PC-3 (cell line): ENCODE measurements at regions not wholly inside any gene's neighbourhood (a gene's known extent, or its start where the extent isn't known, plus 50 kb on each side); places are given as distances from the start of the nearest gene placed in this dataset.
A peak's percentile ranks its signal among the peaks of the same experiment; 100 is the strongest.

Source experiments
- ATAC-seq: fragments of 200-7000 bp; cut with Tn5 transposase; 2 replicates; pipeline ENCODE4 v1.9.1; 2020; ENCODE audit warnings: mild to moderate bottlenecking, moderate library complexity
- BruUV-seq: library from RNA; stranded (reverse); fragments of 400-500 nt; replicated peaks from 2 replicates; lab custom pipeline; 2021; lab: Mats Ljungman, UMichigan
- CTCF ChIA-PET: fragments of 300-600 bp; sonication (Branson Sonifier 250); formaldehyde crosslinking; loops from one replicate; lab custom pipeline; 2022; ENCODE audit warnings: antibody characterized with exemption; lab: Charles Lee
- POLR2A ChIA-PET: fragments of 300-600 bp; sonication (Branson Sonifier 250); formaldehyde crosslinking; loops from one replicate; lab custom pipeline; 2022; ENCODE audit warnings: antibody characterized with exemption; ENCODE audit not compliant: unreplicated experiment; lab: Charles Lee
- DNase-seq: peaks from one replicate; pipeline ENCODE4 v3.0.0-alpha.2; 2015
- H2AFZ ChIP-seq: fragments of 300-600 bp; sonication (generic); 2 replicates; pipeline ENCODE4 v1.6.0; 2016; ENCODE audit warnings: antibody characterized with exemption, low read length
- H3F3A ChIP-seq: fragments of 300-600 bp; sonication (generic); one replicate; pipeline ENCODE4 v1.6.0; 2017; ENCODE audit warnings: antibody characterized with exemption, low read length, control low read depth, mild to moderate bottlenecking; ENCODE audit not compliant: unreplicated experiment
- H3K27ac ChIP-seq: fragments of 300-600 bp; sonication (generic); 2 replicates; pipeline ENCODE4 v1.5.1; 2016; ENCODE audit warnings: mild to moderate bottlenecking, low read length
- H3K27me3 ChIP-seq: fragments of 300-600 bp; sonication (generic); 2 replicates; pipeline ENCODE4 v1.6.1; 2016; ENCODE audit warnings: low read length, mixed read lengths
- H3K36me3 ChIP-seq: fragments of 300-600 bp; sonication (generic); 2 replicates; pipeline ENCODE4 v1.6.1; 2016; ENCODE audit warnings: low read depth, mixed run types, low read length, mixed read lengths
- H3K4me1 ChIP-seq: fragments of 300-600 bp; sonication (generic); 2 replicates; pipeline ENCODE4 v1.5.1; 2016; ENCODE audit warnings: low read length; ENCODE audit not compliant: insufficient read depth
- H3K4me2 ChIP-seq: fragments of 300-600 bp; sonication (generic); 2 replicates; pipeline ENCODE4 v1.6.0; 2016; ENCODE audit warnings: low read length
- H3K4me3 ChIP-seq: fragments of 300-600 bp; sonication (generic); 2 replicates; pipeline ENCODE4 v1.5.1; 2016; ENCODE audit warnings: mild to moderate bottlenecking, low read length, mixed read lengths
- H3K79me2 ChIP-seq: fragments of 300-600 bp; sonication (generic); 2 replicates; pipeline ENCODE4 v1.6.1; 2017; ENCODE audit warnings: low read length, mixed read lengths
- H3K9ac ChIP-seq: fragments of 300-600 bp; sonication (generic); 2 replicates; pipeline ENCODE4 v1.6.0; 2016; ENCODE audit warnings: mild to moderate bottlenecking, low read length
- H3K9me2 ChIP-seq: fragments of 300-600 bp; sonication (generic); replicated peaks from 2 replicates; pipeline ENCODE4 v1.6.1; 2016; ENCODE audit warnings: mixed run types, low read length, mixed read lengths
- H3K9me3 ChIP-seq: fragments of 300-600 bp; sonication (generic); 2 replicates; pipeline ENCODE4 v1.6.1; 2016; ENCODE audit warnings: low read length, mixed read lengths
- H4K20me1 ChIP-seq: fragments of 300-600 bp; sonication (generic); 2 replicates; pipeline ENCODE4 v1.6.1; 2016; ENCODE audit warnings: low read length, mixed read lengths
- EZH2 ChIP-seq: fragments of 300-600 bp; sonication (generic); IDR thresholded peaks from one replicate; pipeline ENCODE4 v1.6.1; 2017; ENCODE audit warnings: antibody characterized with exemption, mild to moderate bottlenecking, low read length; ENCODE audit not compliant: unreplicated experiment
- EZH2phosphoT487 ChIP-seq: fragments of 300-600 bp; sonication (generic); IDR thresholded peaks from 2 replicates; pipeline ENCODE4 v1.6.1; 2018; ENCODE audit warnings: mild to moderate bottlenecking, antibody characterized with exemption, low read length, borderline replicate concordance
- intact Hi-C: fragments of 100-400 bp; cut with micrococcal nuclease; formaldehyde crosslinking; loops from 2 replicates; pipeline ENCODE4 v1.9.0; 2023
- TF ChIP-seq, protein P1 (sequence below): fragments of 300-600 bp; sonication (generic); conservative IDR thresholded peaks from 2 replicates; pipeline ENCODE4 v1.5.1; 2017; ENCODE audit warnings: antibody characterized with exemption, low read depth, mild to moderate bottlenecking, low read length

GRCh38 chr4:30262379-30262778 is 457.8 kb upstream of the PCDH7 start:
- Histone ChIP-seq H4K20me1 (no peaks in the 10 kb centered on the region), H3K27me3 (no peaks in the 10 kb centered on the region), H3K27ac (no peak overlapping the region), H3K9me2 (no peaks in the 10 kb centered on the region), H2AFZ (no peak overlapping the region), H3K9ac (no peak overlapping the region), H3K36me3 (no peaks in the 10 kb centered on the region), H3F3A (no peaks in the 10 kb centered on the region), H3K9me3 (no peaks in the 10 kb centered on the region), H3K79me2 (no peaks in the 10 kb centered on the region), H3K4me1 (peaks cover 8% of the 10 kb centered on the region; the same call in 1 of the 2 replicates), H3K4me2 (no peak overlapping the region), H3K4me3 (no peak overlapping the region)
- BruUV-seq: no TSS peak
- ATAC-seq (no peak), DNase-seq (peak; percentile 2)
- intact Hi-C loops: no loop called here
- POLR2A ChIA-PET: no interaction called here
- CTCF ChIA-PET: no interaction called here
- no peak for TF ChIP-seq EZH2phosphoT487
- no peak for TF ChIP-seq EZH2
- TF ChIP-seq, protein P1, sequence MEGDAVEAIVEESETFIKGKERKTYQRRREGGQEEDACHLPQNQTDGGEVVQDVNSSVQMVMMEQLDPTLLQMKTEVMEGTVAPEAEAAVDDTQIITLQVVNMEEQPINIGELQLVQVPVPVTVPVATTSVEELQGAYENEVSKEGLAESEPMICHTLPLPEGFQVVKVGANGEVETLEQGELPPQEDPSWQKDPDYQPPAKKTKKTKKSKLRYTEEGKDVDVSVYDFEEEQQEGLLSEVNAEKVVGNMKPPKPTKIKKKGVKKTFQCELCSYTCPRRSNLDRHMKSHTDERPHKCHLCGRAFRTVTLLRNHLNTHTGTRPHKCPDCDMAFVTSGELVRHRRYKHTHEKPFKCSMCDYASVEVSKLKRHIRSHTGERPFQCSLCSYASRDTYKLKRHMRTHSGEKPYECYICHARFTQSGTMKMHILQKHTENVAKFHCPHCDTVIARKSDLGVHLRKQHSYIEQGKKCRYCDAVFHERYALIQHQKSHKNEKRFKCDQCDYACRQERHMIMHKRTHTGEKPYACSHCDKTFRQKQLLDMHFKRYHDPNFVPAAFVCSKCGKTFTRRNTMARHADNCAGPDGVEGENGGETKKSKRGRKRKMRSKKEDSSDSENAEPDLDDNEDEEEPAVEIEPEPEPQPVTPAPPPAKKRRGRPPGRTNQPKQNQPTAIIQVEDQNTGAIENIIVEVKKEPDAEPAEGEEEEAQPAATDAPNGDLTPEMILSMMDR: no peak

DNA sequence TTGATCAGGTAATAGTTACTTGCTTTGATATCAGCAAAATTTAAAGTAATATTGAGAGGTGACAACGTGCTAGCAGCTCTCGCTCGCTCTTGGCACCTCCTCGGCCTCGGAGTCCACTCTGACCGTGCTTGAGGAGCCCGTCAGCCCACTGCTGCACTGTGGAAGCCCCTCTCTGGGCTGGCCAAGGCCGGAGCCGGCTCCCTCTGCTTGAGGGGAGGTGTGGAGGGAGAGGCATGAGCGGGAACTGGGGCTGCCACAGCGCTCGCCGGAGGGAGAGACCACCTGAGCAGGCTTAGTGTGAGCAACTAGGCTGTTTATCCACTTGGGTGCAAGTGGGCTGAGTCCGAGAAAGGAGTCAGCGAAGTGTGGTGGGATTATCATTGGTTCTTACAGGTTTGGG is 455.7 kb upstream of the PCDH7 start:
- ATAC-seq (no peak), DNase-seq (no peak)
- Histone ChIP-seq H3K9ac (no peak overlapping the region), H2AFZ (no peak overlapping the region), H3K79me2 (no peaks in the 10 kb centered on the region), H3K4me3 (no peak overlapping the region), H3F3A (no peaks in the 10 kb centered on the region), H3K9me2 (no peaks in the 10 kb centered on the region), H4K20me1 (no peaks in the 10 kb centered on the region), H3K36me3 (no peaks in the 10 kb centered on the region), H3K27ac (no peak overlapping the region), H3K27me3 (no peaks in the 10 kb centered on the region), H3K9me3 (no peaks in the 10 kb centered on the region), H3K4me2 (no peak overlapping the region), H3K4me1 (peaks cover 8% of the 10 kb centered on the region; the same call in 1 of the 2 replicates)
- TF ChIP-seq EZH2 (no peak), EZH2phosphoT487 (no peak)
- TF ChIP-seq, protein P1: no peak
- ChIA-PET POLR2A (no interaction called here), CTCF (no interaction called here)
- no TSS peak for BruUV-seq
- intact Hi-C loops: no loop called here

DNA sequence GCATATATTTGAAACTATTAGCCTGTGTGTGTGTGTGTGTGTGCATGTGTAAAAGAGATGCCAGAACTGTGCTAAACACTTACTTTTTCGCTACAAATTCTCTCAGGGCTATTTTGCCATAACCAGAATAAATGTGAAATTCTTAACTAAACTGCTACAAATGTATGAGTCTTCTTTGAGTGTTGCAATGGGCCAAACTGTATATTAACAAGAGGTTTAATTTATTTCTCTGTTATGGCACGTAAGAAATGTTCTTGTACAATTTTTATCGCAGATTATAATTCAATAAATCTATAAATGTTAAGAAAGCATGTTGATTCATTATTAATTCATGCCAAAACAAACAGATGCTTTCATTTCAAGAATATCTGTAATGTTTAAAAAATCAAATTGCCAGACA is 454.5 kb upstream of the PCDH7 start:
- Histone ChIP-seq H3K4me3 (no peak overlapping the region), H3K4me2 (peak overlapping the region; percentile 26; the same call in 1 of the 2 replicates), H3K9me2 (no peaks in the 10 kb centered on the region), H2AFZ (no peak overlapping the region), H3F3A (no peaks in the 10 kb centered on the region), H3K27ac (no peak overlapping the region), H4K20me1 (no peaks in the 10 kb centered on the region), H3K4me1 (peaks cover 8% of the 10 kb centered on the region; the same call in 1 of the 2 replicates), H3K27me3 (no peaks in the 10 kb centered on the region), H3K36me3 (no peaks in the 10 kb centered on the region), H3K9me3 (no peaks in the 10 kb centered on the region), H3K9ac (no peak overlapping the region), H3K79me2 (no peaks in the 10 kb centered on the region)
- BruUV-seq: no TSS peak
- ATAC-seq (no peak), DNase-seq (peak; percentile 7)
- intact Hi-C loops: no loop called here
- TF ChIP-seq EZH2 (no peak), EZH2phosphoT487 (no peak)
- TF ChIP-seq, protein P1: no peak
- ChIA-PET POLR2A (no interaction called here), CTCF (no interaction called here)
